LNCAP (cell line): ENCODE measurements at regions not wholly inside any gene's neighbourhood (a gene's known extent, or its start where the extent isn't known, plus 50 kb on each side); places are given as distances from the start of the nearest gene placed in this dataset.

Source experiments
- CTCF ChIP-seq: fragments of 450-650 bp; IDR thresholded peaks from 2 replicates; pipeline ENCODE4 v1.5.1; 2017; ENCODE audit warnings: mild to moderate bottlenecking

GRCh38 chr13:89515948-89516347 lies 1831.5 kb upstream of the MIR17HG start:
- TF ChIP-seq CTCF, result no peak

DNA sequence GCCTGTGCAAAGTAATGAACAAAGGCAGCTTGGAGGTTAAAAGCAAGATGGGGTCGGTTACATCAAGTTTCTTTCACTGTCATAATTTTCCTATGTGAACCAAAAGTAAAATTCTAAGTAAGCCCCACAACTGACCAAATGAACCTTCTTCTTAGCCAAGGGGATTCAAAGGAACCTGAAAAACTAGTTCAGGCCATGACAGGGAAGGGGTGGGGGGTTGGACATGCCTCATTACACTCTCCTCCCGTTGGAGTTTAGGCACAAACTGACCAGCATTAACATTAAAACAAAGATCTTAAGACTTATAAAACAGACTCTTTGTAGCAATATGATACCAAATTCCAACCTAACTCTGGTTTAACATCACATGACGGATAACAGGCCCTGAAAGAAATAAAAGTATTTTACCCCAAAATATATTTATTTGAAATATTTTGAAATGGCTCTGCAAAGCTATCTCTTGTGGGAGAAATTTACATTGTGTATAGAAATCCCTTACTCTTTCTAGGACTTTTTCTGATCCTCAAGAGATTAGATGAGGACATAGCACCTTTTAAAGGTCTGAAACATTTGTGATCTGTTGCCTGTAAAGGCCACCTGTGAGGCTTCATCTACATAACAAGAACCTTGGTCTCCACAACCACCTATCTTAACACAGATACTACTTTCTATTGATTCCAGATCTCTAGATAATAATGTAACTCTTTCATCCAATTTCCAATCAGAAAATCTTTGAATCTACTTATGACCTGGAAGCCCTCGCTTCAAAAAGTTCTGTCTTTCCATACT lies 1829.0 kb upstream of the MIR17HG start:
- TF ChIP-seq CTCF, result no peak

- no peak for TF ChIP-seq CTCF
Observed at GRCh38 chr13:89520468-89520867, 1827.0 kb upstream of the MIR17HG start.

- no peak for TF ChIP-seq CTCF
Observed at GRCh38 chr13:89541091-89542030, 1806.1 kb upstream of the MIR17HG start.

DNA sequence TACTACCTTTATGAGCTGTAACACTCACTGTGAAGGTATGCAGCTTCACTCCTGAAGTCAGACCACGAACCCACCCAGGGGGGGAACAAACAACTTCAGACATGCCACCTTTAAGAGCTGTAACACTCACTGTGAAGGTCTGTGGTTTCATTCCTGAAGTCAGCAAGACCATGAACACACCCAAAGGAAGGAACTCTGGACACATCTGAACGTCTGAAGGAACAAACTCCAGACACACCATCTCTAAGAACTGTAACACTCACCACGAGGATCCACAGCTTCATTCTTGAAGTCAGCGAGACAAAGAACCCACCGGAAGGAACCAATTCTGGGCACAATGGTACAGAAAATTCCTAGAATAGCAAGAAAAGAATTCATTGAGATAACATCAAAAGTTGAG lies 1796.5 kb upstream of the MIR17HG start:
- no peak for TF ChIP-seq CTCF

DNA sequence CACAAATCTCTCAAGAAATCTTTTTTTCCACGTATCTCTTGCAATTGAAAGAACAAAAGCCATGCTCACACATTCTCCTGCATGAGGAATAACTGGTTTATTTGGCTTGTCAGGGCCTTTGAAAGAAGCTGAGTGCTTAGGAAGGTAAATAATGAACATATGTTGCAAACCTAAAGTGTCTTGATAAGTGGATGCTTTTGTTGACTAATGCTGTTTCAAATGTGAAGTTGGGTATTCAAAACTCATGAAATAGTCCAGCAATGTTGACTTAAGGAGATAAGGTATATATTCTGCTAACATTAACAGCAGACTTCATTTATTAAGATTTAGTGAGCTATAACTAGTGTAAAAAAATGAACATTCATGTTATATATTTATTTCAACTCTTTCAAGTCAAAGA lies 1792.7 kb upstream of the MIR17HG start:
- TF ChIP-seq CTCF, result no peak

- no peak for TF ChIP-seq CTCF
Observed at GRCh38 chr13:89565476-89566100, 1781.9 kb upstream of the MIR17HG start.
